ENCODE measurements at regions not wholly inside any gene's neighbourhood (a gene's known extent, or its start where the extent isn't known, plus 50 kb on each side); places are given as distances from the start of the nearest gene placed in this dataset.
"Not testable (repeated sequence)": the region's sequence is repeated elsewhere in the genome, so short reads cannot be mapped to it uniquely, and the experiment has no call there.

- peak; percentile 80 for DNase-seq
Measured at GRCh38 chr12:85575120-85576096, 260.8 kb downstream of the RASSF9 start.

- no peak for DNase-seq
Measured at GRCh38 chr12:85580562-85581168, 255.5 kb downstream of the RASSF9 start.

GRCh38 chr12:85587158-85587557, 249.1 kb downstream of the RASSF9 start:
- DNase-seq: no peak

- no peak for DNase-seq
Measured at GRCh38 chr12:85588221-85588620, 248.0 kb downstream of the RASSF9 start.

- no peak for DNase-seq
Measured at GRCh38 chr12:85600841-85601240, 235.4 kb downstream of the RASSF9 start.

- no peak for DNase-seq
Measured at GRCh38 chr12:85603556-85603955, 232.7 kb downstream of the RASSF9 start.

GRCh38 chr12:85606455-85606854, 229.8 kb downstream of the RASSF9 start:
- DNase-seq: no peak

- no peak for DNase-seq
Measured at GRCh38 chr12:85609778-85610177, 226.4 kb downstream of the RASSF9 start.

GRCh38 chr12:85610194-85610593, 226.0 kb downstream of the RASSF9 start:
- DNase-seq: no peak

GRCh38 chr12:85616201-85616600, 220.0 kb downstream of the RASSF9 start:
- no peak for DNase-seq

- DNase-seq: no peak
Measured at GRCh38 chr12:85617307-85618091, 218.7 kb downstream of the RASSF9 start.

GRCh38 chr12:85621041-85621440, 215.2 kb downstream of the RASSF9 start:
- no peak for DNase-seq

- no peak for DNase-seq
Measured at GRCh38 chr12:85623763-85624162, 212.4 kb downstream of the RASSF9 start.

GRCh38 chr12:85625467-85625866, 210.7 kb downstream of the RASSF9 start:
- DNase-seq: no peak

- DNase-seq: no peak
Measured at GRCh38 chr12:85626001-85626783, 210.0 kb downstream of the RASSF9 start.

- no peak for DNase-seq
Measured at GRCh38 chr12:85626784-85627171, 209.4 kb downstream of the RASSF9 start.

- no peak for DNase-seq
Measured at GRCh38 chr12:85627584-85627983, 208.6 kb downstream of the RASSF9 start.

GRCh38 chr12:85628562-85628961, 207.6 kb downstream of the RASSF9 start:
- DNase-seq: not testable (repeated sequence)

- DNase-seq: no peak
Measured at GRCh38 chr12:85630851-85631250, 205.4 kb downstream of the RASSF9 start.

GRCh38 chr12:85632390-85632789, 203.8 kb downstream of the RASSF9 start:
- no peak for DNase-seq

- no peak for DNase-seq
Measured at GRCh38 chr12:85633491-85633890, 202.7 kb downstream of the RASSF9 start.

GRCh38 chr12:85639834-85640233, 196.4 kb downstream of the RASSF9 start:
- DNase-seq: no peak

GRCh38 chr12:85641796-85642195, 194.4 kb downstream of the RASSF9 start:
- DNase-seq: no peak

All from NCI-H446 treated with DMSO at 0.1 percent for 48 hours (cell line).